PC-9 (cell line): ENCODE measurements at regions not wholly inside any gene's neighbourhood (a gene's known extent, or its start where the extent isn't known, plus 50 kb on each side); places are given as distances from the start of the nearest gene placed in this dataset.

ENCODE experiments used
- BruUV-seq: library from RNA; stranded (reverse); fragments of 400-500 nt; replicated peaks from 2 replicates; lab custom pipeline; 2021; lab: Mats Ljungman, UMichigan
- CTCF ChIA-PET: fragments of 300-600 bp; sonication (Branson Sonifier 250); formaldehyde crosslinking; loops from one replicate; lab custom pipeline; 2022; ENCODE audit warnings: antibody characterized with exemption; lab: Charles Lee
- POLR2A ChIA-PET: fragments of 300-600 bp; sonication (Branson Sonifier 250); formaldehyde crosslinking; loops from one replicate; lab custom pipeline; 2022; ENCODE audit warnings: antibody characterized with exemption; ENCODE audit not compliant: unreplicated experiment; lab: Charles Lee
- DNase-seq, 2 experiments: peaks; one replicate each; pipeline versions ENCODE4 v3.0.0 to v3.0.0-alpha.2; 2015 to 2022; ENCODE audit warnings: mixed read lengths in 1 of 2
- H2AFZ ChIP-seq: fragments of 200-600 bp; sonication (generic); 2 replicates; pipeline ENCODE4 v1.8.1; 2017; ENCODE audit warnings: antibody characterized with exemption
- H3F3A ChIP-seq: fragments of 200-600 bp; sonication (generic); 2 replicates; pipeline ENCODE4 v1.8.1; 2017; ENCODE audit warnings: antibody characterized with exemption, mild to moderate bottlenecking, low read depth; ENCODE audit not compliant: insufficient read depth
- H3K27ac ChIP-seq: fragments of 200-600 bp; sonication (generic); 2 replicates; pipeline ENCODE4 v1.6.1; 2016; ENCODE audit warnings: mixed run types
- H3K27me3 ChIP-seq: fragments of 200-600 bp; sonication (generic); 2 replicates; pipeline ENCODE4 v1.6.1; 2016; ENCODE audit warnings: low read depth, mixed run types; ENCODE audit not compliant: insufficient read depth
- H3K36me3 ChIP-seq: fragments of 200-600 bp; sonication (generic); 2 replicates; pipeline ENCODE4 v1.6.1; 2016; ENCODE audit warnings: low read depth, mixed run types
- H3K4me1 ChIP-seq: fragments of 200-600 bp; sonication (generic); replicated peaks from 2 replicates; pipeline ENCODE4 v1.6.1; 2016; ENCODE audit warnings: mixed run types; ENCODE audit not compliant: insufficient read depth
- H3K4me2 ChIP-seq: fragments of 200-600 bp; sonication (generic); 2 replicates; pipeline ENCODE4 v1.6.1; 2017; ENCODE audit warnings: mixed run types
- H3K4me3 ChIP-seq: fragments of 200-600 bp; sonication (generic); 2 replicates; pipeline ENCODE4 v1.6.1; 2016; ENCODE audit warnings: mixed run types
- H3K79me2 ChIP-seq: fragments of 200-600 bp; sonication (generic); 2 replicates; pipeline ENCODE4 v1.6.1; 2017; ENCODE audit warnings: low read depth, mixed run types
- H3K9me2 ChIP-seq: fragments of 200-600 bp; sonication (generic); 2 replicates; pipeline ENCODE4 v1.8.1; 2017; ENCODE audit warnings: mild to moderate bottlenecking; ENCODE audit not compliant: insufficient read depth
- H3K9me3 ChIP-seq: fragments of 200-600 bp; sonication (generic); 2 replicates; pipeline ENCODE4 v1.8.1; 2016; ENCODE audit warnings: low read depth; ENCODE audit not compliant: insufficient read depth
- H4K20me1 ChIP-seq: fragments of 200-600 bp; sonication (generic); 2 replicates; pipeline ENCODE4 v1.8.1; 2017; ENCODE audit not compliant: insufficient read depth
- CTCF ChIP-seq: fragments of 200-600 bp; sonication (generic); conservative IDR thresholded peaks from 2 replicates; pipeline ENCODE4 v1.6.1; 2017; ENCODE audit warnings: mixed run types, antibody characterized with exemption, mild to moderate bottlenecking, moderate library complexity
- EZH2 ChIP-seq: fragments of 200-600 bp; sonication (generic); IDR thresholded peaks from 2 replicates; pipeline ENCODE4 v1.8.0; 2017; ENCODE audit warnings: antibody characterized with exemption, low read depth
- intact Hi-C: fragments of 100-400 bp; cut with micrococcal nuclease; formaldehyde crosslinking; loops from one replicate; pipeline ENCODE4 v1.10.0; 2022; ENCODE audit not compliant: unreplicated experiment

GRCh38 chr13:54627646-54628372 is 1599.2 kb downstream of the OLFM4 start:
- Histone ChIP-seq H3K79me2 (no peaks in the 10 kb centered on the region), H3K36me3 (no peaks in the 10 kb centered on the region), H2AFZ (no peak overlapping the region), H3K27me3 (no peaks in the 10 kb centered on the region), H3K27ac (no peak overlapping the region), H4K20me1 (no peaks in the 10 kb centered on the region; the same call in none of the 2 replicates), H3K9me3 (no peaks in the 10 kb centered on the region), H3F3A (no peaks in the 10 kb centered on the region), H3K4me3 (no peak overlapping the region), H3K4me2 (no peak overlapping the region), H3K4me1 (0 out of 2 replicates have a peak, but pooled peaks cover 4% of the 10 kb centered on the region), H3K9me2 (no peaks in the 10 kb centered on the region)
- POLR2A ChIA-PET = no interaction called here
- no peak for TF ChIP-seq CTCF
- no peak for TF ChIP-seq EZH2
- BruUV-seq = no TSS peak
- intact Hi-C loops = no loop called here
- CTCF ChIA-PET = no interaction called here
- no peak for DNase-seq

DNA sequence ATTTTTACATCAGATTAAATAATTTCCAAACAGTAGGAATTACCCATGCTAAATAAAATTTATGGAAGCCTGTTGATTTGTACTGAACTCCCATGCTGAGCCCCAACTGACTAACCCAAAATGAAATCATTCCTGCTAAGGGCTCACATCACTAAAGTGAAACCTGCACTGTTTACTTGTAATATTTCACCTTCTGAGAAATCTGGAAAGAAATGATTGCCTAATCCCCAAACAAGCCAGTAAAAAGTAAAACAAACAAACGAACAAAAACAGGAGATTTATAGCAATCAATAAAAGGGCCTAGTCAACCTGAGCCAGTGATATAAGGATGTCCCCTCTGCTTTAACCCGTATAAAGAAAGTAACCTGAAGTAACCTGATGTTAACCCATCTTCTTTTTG is 1599.8 kb downstream of the OLFM4 start:
- POLR2A ChIA-PET = no interaction called here
- DNase-seq = peak in 1 of 2 experiments; percentile 40

DNA sequence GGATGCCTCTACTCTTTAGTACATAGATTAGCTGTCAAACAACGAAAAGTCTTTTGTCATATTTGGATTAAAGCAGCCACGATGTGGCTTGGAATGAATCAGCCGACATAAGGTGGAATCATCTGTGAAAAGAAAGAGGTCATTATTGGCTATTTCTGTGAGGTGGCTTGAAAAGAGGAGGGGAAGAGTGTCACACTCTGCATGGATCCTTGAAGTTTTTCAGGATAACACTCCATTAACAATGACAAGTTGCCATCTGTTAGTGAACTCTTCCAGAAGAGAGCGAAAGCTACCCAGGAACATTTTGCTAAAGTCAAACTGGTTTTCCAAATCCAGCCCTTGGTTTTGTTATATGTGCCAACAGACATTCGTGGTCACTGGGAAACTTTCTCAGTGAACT is 1604.8 kb downstream of the OLFM4 start:
- Histone ChIP-seq H3K4me3 (no peak overlapping the region), H3K9me3 (no peaks in the 10 kb centered on the region), H3K4me1 (no peaks in the 10 kb centered on the region; the same call in 1 of the 2 replicates), H2AFZ (no peak overlapping the region), H3K4me2 (no peak overlapping the region), H3K36me3 (no peaks in the 10 kb centered on the region), H4K20me1 (no peaks in the 10 kb centered on the region; the same call in 1 of the 2 replicates), H3K9me2 (no peaks in the 10 kb centered on the region), H3K27ac (no peak overlapping the region), H3K79me2 (no peaks in the 10 kb centered on the region), H3F3A (no peaks in the 10 kb centered on the region), H3K27me3 (no peaks in the 10 kb centered on the region)
- TF ChIP-seq CTCF = no peak
- no peak for TF ChIP-seq EZH2
- BruUV-seq = no TSS peak
- POLR2A ChIA-PET = no interaction called here
- DNase-seq = no peak
- intact Hi-C loops = no loop called here
- CTCF ChIA-PET = no interaction called here

More for the DNA sequence above, 1599.8 kb downstream of the OLFM4 start:
- Histone ChIP-seq H4K20me1 (no peaks in the 10 kb centered on the region; the same call in none of the 2 replicates), H3K9me3 (no peaks in the 10 kb centered on the region), H3K9me2 (no peaks in the 10 kb centered on the region), H3K79me2 (no peaks in the 10 kb centered on the region), H3K4me1 (0 out of 2 replicates have a peak, but pooled peaks cover 4% of the 10 kb centered on the region), H2AFZ (no peak overlapping the region), H3K36me3 (no peaks in the 10 kb centered on the region), H3F3A (no peaks in the 10 kb centered on the region), H3K27ac (no peak overlapping the region), H3K4me3 (no peak overlapping the region), H3K4me2 (no peak overlapping the region), H3K27me3 (no peaks in the 10 kb centered on the region)
- no TSS peak for BruUV-seq
- intact Hi-C loops = no loop called here
- CTCF ChIA-PET = no interaction called here
- TF ChIP-seq EZH2 (no peak), CTCF (no peak)
